ENCODE measurements at regions not wholly inside any gene's neighbourhood (a gene's known extent, or its start where the extent isn't known, plus 50 kb on each side); places are given as distances from the start of the nearest gene placed in this dataset.

GRCh38 chr6:26206868-26207801 lies 119.9 kb downstream of the HFE start:
- H2AFZ ChIP-seq (ENCODE audit: low read length), result peak overlapping the region; percentile 35; the same call in 1 of the 2 replicates
- H3K9me3 ChIP-seq (ENCODE audit: low read length), result no peaks in the 10 kb centered on the region
- H4K20me1 ChIP-seq (ENCODE audit: insufficient read depth, low read length), result no peaks in the 10 kb centered on the region
- intact Hi-C loops (cut with micrococcal nuclease; ENCODE audit: unreplicated experiment), result no loop called here
- H3K4me3 ChIP-seq (ENCODE audit: low read depth, low read length, poor library complexity, severe bottlenecking), result peak overlapping the region; percentile 79
- TF ChIP-seq EZH2phosphoT487 (IDR thresholded peaks at IDR 0.05; ENCODE audit: borderline replicate concordance, low read depth, low read length) (no peak), CTCF (conservative IDR thresholded peaks at IDR 0.05; ENCODE audit: low read length) (no peak)
- peaks cover 55% of the 10 kb centered on the region for H3K4me1 ChIP-seq (ENCODE audit: insufficient read depth, low read length, poor library complexity, severe bottlenecking)
- no peaks in the 10 kb centered on the region for H3K79me2 ChIP-seq (ENCODE audit: insufficient read depth, low read depth, low read length)
- BruUV-seq (replicated peaks), result no TSS peak
- H3K9me2 ChIP-seq (ENCODE audit: insufficient read depth, low read length), result no peaks in the 10 kb centered on the region
- ChIA-PET POLR2A (interaction anchor here (0.5 to 22.5 kb wide), 24 partner anchors 9 to 1937 kb away, joined by 3 to 505 read pairs (median 4); a partner anchor contains a TSS), CTCF (ENCODE audit: unreplicated experiment) (no interaction called here)
- H3K4me2 ChIP-seq (ENCODE audit: low read length), result peak overlapping the region; percentile 98
- DNase-seq (ENCODE audit: low spot score), result peak; percentile 67
- H3K27ac ChIP-seq (ENCODE audit: low read depth, low read length, poor library complexity, severe bottlenecking), result peak overlapping the region; percentile 93
- H3K36me3 ChIP-seq (ENCODE audit: insufficient read depth, low read length), result no peaks in the 10 kb centered on the region

- DNase-seq (ENCODE audit: low spot score), result peak; percentile 43
- Histone ChIP-seq H3K4me3 (ENCODE audit: low read depth, low read length, poor library complexity, severe bottlenecking) (no peak overlapping the region), H3K27ac (ENCODE audit: low read depth, low read length, poor library complexity, severe bottlenecking) (no peak overlapping the region), H3K36me3 (ENCODE audit: insufficient read depth, low read length) (peaks cover 7% of the 10 kb centered on the region; the same call in 1 of the 2 replicates), H3K79me2 (ENCODE audit: insufficient read depth, low read depth, low read length) (no peaks in the 10 kb centered on the region), H3K4me2 (ENCODE audit: low read length) (no peak overlapping the region), H2AFZ (ENCODE audit: low read length) (no peak overlapping the region), H3K4me1 (ENCODE audit: insufficient read depth, low read length, poor library complexity, severe bottlenecking) (peaks cover 46% of the 10 kb centered on the region), H3K9me3 (ENCODE audit: low read length) (peaks cover 5% of the 10 kb centered on the region; the same call in 1 of the 2 replicates), H3K9me2 (ENCODE audit: insufficient read depth, low read length) (no peaks in the 10 kb centered on the region), H4K20me1 (ENCODE audit: insufficient read depth, low read length) (no peaks in the 10 kb centered on the region)
- POLR2A ChIA-PET, result no interaction called here
- intact Hi-C loops (cut with micrococcal nuclease; ENCODE audit: unreplicated experiment), result no loop called here
- CTCF ChIA-PET (ENCODE audit: unreplicated experiment), result no interaction called here
- BruUV-seq (replicated peaks), result no TSS peak
- TF ChIP-seq EZH2phosphoT487 (IDR thresholded peaks at IDR 0.05; ENCODE audit: borderline replicate concordance, low read depth, low read length) (no peak), CTCF (conservative IDR thresholded peaks at IDR 0.05; ENCODE audit: low read length) (peak; percentile 64)
Observed at GRCh38 chr6:26211963-26212362, 124.7 kb downstream of the HFE start.
